IPS-NIHi11 (cell line): ENCODE measurements at regions not wholly inside any gene's neighbourhood (a gene's known extent, or its start where the extent isn't known, plus 50 kb on each side); places are given as distances from the start of the nearest gene placed in this dataset.
A peak's percentile ranks its signal among the peaks of the same experiment; 100 is the strongest.
"Not testable (repeated sequence)": the region's sequence is repeated elsewhere in the genome, so short reads cannot be mapped to it uniquely, and the experiment has no call there.

Experiments
- DNase-seq: peaks from one replicate; pipeline ENCODE4 v3.0.0; 2012; ENCODE audit warnings: mixed read lengths, low spot score

- no peak for DNase-seq
Measured at GRCh38 chr21:36601362-36601761, 97.6 kb upstream of the SIM2 start.

DNA sequence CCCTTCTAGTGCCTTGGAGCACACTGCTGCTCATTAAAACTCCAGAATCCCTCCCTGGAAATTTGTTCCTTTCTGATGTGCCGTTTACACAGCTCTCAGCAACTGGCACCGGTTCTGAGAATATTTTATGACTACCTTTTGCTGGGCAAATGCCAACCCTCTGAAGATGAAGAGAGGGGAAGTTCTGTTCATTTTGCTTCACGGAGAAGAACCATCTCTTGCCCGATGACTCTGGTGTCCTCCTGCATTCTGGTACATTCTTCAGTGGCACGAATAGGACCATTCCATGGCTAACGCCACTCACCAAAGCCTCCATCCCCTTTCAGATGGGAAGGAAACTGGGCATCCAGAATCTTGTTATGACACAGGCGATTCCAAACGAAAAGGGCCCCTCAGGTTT lies 96.2 kb upstream of the SIM2 start:
- DNase-seq = no peak

DNA sequence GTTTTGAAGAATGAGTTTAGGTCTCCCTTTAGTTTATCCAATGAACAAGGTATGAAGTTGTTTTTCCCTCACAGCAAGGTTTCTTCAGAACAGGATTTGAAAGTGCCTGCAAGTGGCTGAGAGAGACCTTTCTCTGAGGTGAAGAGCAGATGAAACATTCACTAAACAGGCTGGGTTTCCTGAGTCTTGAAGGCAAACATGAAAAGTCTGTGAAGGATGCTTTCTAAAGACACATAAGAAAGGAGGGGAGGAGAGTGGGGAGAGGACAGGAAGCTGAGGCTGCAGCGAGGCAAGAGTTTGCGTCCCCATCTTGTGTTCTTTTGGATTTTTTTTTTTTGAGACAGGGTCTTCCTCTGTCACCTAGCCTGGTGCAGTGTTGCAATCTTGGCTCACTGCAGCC lies 95.7 kb upstream of the SIM2 start:
- no peak for DNase-seq

DNA sequence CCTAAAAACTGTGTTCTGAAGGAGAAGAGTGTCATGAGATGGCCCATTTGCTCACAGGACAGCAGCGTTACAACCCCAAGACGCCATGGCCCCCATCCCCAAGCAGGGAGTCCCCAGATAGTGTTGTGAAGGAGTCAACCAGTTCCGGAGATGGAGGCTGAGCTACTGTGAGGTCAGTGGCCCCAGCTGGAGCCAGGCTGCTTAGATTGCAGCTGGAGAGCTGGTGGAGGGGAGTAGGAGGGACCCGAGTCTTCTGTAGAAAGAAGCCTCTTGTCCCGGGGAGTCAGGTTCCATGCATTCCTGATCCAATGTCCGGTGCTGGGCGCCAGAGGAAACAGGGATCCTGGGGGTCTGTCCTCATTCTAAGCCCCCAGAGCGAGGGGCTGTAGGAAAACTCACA lies 93.5 kb upstream of the SIM2 start:
- DNase-seq = no peak

- peak; percentile 49 for DNase-seq
Measured at GRCh38 chr21:36606287-36606982, 92.5 kb upstream of the SIM2 start.

DNA sequence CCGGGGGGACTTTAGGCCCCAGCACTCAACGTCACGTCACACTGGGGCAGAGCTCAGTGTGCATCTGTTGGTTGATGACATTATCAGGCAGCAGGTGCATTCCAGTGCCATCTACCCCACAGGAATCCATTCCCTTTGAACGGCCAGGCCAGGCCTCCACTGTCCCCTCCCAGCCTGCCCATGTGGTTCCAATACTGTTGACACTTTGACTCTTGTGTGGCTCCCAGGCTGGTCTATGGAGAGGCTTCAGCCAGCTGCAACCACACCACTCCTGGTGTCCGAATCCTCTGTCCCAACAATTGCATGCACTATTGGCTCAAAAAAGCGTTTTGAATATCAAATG lies 92.0 kb upstream of the SIM2 start:
- DNase-seq = no peak

DNA sequence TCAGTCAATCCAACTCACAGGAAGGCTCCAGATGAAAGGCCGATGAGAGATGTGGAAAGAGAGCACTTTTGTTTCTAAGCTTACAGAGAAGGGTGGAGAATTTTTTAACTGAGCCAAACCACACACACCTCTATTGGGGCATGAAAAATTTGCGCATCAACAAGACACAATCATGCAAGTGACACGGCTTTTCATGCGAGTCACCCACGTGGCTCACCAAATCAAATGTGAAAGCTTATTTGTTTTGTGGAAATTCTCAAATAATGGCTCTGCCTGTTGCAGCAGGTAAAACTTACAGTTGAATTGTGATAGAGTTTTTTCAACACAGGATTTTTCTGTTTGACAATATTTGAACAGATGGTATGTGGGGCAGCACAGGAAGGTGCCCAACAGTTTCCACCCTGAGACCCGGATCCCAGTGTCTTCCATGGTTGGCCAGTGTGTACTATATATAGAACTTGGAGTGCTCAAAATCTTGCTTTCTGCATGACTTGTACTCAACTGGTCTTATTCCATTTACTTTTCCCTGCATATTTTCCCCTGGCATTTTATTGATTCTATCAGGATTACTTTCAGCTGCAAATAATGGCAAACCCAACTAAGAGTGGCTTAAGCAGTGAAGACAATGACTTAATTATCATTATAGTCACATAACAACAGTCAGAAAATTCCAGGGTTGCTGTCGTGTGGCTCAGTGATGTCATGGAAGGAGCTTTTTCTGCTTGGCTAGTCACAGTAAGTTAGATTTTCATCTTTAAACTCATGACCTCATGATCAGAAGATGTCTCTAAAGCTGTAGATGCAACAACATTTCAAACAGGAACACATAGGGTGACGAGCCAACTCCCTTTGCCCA lies 90.6 kb upstream of the SIM2 start:
- no peak for DNase-seq

DNA sequence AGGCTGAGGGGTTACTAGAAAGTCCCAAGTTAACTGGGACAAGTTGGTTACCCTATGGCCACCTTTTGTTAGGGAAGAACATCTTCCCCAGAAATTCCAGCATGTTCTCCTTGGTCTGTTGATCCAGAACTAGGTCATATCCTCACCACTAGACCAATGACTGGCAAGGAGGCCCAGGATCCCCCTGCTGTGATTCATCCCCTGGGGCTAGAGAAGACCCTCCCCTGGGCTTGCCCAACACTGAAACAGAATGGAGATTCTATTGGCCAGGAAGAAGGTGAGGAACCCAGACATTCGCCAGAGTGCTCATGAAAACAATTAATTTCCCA lies 90.1 kb upstream of the SIM2 start:
- no peak for DNase-seq

DNA sequence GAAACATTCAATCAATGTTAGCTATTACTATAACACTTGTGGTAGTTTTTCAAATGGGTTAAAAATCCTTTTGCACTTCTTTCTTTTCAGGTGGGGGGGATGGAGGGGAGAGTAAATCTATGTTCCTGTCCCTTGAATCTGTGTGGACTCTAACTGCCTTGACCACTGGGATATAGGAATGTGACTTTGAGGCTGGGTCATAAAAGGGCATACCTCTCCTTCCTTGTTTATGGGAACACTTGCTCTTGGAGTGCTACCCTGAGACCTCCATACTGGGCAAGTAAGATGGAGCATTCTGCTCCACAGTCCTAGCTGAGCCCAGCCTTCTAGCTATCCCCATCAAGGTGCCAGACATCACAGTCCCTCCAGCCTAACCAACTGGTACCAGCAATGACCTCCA lies 89.3 kb upstream of the SIM2 start:
- no peak for DNase-seq

DNA sequence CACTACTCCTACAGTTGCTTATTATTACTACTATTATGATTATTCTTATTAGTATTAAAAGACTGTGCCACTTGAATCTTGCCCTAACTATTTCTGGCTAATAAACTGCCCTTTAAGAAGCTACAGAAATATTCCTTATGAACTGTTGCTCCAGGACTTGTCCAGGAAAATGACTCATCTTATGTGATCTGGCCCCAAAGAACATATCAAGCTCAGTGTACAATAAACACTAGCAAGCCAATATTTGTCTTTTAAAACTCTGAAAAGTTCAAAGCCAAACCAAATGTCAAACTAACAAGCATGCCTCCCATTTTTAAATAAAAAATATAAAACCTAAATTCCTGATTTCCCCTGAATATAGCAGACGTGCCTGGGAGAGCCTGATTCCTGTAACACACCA lies 88.7 kb upstream of the SIM2 start:
- DNase-seq = no peak

DNA sequence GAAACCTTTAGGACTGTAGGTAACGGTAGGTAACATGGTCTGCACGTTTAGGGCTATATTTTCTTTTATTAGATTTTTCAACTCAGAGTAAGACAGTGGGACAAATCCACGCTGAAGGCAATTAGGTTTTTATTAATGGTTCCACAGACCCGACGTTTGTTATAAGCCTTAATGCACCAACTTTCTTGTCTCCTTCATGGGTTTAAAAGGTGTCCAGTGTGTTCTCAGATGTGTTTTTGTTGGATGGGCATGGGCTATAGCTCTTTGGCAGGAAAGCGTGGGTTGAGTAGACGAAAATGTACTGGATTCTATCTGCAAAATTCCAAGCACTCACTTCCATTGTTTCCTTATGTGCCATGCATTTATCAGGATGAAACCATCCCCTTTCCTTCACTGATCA lies 88.0 kb upstream of the SIM2 start:
- DNase-seq = no peak

DNA sequence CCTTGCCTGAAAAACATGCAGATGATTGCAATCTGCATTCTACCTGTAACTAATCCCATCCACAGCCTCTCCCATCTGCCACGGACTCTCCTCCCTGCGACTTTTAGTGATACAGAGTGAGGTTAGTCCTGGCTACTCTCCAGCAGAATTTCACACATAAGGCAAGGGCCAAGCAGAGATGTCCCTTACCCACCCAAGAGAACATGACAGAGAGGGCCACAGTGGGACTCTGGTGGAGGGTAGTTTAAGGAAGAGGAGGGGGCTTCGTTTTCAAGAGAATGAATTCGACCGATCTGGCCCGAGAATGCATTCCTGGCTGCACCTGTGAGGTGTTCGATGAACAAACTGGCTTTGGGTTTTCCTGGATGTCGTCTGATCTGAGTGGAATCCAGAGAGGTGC lies 87.5 kb upstream of the SIM2 start:
- DNase-seq = no peak

DNA sequence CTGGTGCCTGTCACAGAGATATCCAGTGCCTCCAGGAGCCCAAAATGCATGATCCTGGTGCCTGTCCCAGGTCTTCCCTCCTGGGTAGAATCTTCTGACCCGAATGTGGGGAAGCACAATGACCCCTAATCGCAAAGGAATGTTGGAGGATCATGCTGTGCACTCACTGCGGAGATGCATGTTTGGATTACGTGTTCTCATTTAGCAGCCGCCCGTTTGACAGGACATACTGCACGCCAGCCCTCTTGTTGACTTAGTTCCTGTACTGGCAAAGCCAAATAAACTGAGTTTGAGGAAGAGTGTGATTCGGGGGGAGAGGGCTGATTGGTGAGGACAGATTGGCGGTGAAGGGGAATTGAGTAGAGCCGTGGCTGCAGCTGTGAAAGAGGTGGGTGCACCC lies 85.9 kb upstream of the SIM2 start:
- no peak for DNase-seq

DNA sequence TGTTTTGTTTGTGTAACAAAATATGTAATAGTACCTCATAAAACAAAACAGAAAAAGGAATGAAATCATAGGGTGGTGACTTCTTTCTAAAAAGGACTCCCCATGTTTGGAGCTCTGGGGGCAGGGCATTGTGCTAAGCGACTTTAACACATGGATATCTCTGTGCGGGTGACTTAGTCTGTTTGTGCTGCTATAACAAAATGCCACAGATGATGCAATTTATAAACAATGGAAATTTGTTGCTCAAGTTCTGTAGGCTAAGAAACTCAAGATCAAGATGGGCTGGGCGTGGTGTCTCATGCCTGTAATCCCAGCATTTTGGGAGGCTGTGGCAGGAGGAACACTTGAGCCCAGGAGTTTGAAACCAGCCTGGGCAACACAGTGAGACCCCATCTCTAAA lies 85.4 kb upstream of the SIM2 start:
- no peak for DNase-seq

- DNase-seq = peak; percentile 59
Measured at GRCh38 chr21:36615274-36615964, 83.5 kb upstream of the SIM2 start.

DNA sequence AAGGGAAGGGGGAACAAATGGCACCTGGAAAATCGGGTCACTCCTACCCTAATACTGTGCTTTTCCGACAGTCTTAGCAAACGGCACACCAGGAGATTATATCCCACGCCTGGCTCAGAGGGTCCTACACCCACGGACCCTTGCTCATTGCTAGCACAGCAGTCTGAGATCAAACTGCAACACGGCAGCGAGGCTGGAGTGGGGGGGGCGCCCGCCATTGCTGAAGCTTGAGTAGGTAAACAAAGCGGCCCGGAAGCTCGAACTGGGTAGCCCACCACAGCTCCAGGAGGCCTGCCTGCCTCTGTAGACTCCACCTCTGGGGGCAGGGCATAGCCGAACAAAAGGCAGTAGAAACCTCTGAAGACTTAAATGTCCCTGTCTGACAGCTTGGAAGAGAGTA lies 82.1 kb upstream of the SIM2 start:
- not testable (repeated sequence) for DNase-seq

DNA sequence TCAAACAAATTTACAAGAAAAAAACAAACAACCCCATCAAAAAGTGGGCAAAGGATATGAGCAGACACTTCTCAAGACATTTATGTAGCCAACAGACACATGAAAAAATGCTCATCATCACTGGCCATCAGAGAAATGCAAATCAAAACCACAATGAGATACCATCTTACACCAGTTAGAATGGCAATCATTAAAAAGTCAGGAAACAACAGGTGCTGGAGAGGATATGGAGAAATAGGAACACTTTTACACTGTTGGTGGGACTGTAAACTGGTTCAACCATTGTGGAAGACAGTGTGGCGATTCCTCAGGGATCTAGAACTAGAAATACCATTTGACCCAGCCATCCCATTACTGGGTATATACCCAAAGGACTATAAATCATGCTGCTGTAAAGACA lies 77.1 kb upstream of the SIM2 start:
- DNase-seq = not testable (repeated sequence)

- DNase-seq = no peak
Measured at GRCh38 chr21:36624105-36624504, 74.8 kb upstream of the SIM2 start.

DNA sequence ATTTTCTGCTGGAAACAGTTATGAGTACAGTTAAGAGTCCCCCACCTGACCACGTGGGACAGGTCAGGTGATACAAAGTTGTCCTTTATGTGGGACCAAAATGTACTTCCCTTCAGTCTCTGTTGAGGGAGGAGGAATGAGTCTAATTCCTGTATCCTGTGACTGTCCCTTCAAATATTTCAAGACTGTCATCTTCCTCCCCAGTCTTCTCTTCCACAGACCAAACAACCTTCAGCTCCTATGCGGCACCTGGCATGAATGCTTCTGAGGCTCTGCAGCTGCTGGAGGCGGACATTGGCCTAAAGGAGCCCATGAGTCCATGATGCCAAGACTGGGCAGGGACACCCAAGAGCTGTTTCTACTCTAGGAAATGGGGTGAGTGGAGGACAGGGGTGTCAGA lies 72.1 kb upstream of the SIM2 start:
- no peak for DNase-seq

- DNase-seq = no peak
Measured at GRCh38 chr21:36627242-36627641, 71.7 kb upstream of the SIM2 start.

DNA sequence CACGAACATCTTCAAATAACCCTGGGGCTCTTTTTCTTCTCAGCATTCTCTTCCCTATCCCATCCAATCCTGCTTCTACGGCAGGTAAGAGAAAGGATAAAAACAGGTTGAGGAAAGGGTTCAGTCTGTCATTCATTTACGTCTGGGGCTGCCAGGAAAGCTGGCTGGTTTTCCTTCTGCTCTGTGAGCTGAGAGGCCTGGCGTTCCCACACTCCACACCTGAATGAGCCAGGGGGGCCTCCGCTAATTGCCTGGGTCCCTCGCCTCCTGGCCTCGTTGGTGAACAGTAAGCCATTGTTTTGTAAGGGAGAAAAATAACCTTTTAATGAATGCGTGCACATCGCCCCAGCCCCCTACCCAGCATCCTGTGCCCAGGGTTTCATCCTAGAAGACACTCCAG lies 70.8 kb upstream of the SIM2 start:
- no peak for DNase-seq

- DNase-seq = no peak
Measured at GRCh38 chr21:36628761-36629460, 70.0 kb upstream of the SIM2 start.
